ENCODE measurements at regions not wholly inside any gene's neighbourhood (a gene's known extent, or its start where the extent isn't known, plus 50 kb on each side); places are given as distances from the start of the nearest gene placed in this dataset.

DNA sequence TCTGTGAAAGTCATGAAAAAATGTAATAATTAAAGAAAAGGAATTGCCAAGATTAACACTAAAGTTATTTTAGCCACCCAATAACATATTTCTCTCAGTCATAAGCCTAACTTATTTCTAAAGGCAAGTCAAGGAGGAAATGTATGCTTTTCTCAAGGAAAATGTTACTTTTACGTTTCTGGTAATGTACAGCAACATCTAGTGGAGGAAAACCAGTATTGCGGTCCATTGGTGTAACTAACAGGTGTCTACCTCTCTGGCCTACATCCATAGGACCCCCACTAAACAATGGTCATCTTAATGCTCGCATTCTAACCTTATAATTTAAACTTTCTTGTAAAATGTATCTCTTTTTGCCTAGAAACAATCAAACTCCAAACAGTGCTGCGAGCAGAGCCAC, 437.5 kb downstream of the KIF20B start:
- TF ChIP-seq EZH2 (IDR thresholded peaks at IDR 0.05) (no peak), POLR2AphosphoS5 (IDR thresholded peaks at IDR 0.05; ENCODE audit: borderline replicate concordance, low read depth, low read length) (no peak), FOXP2 (optimal IDR thresholded peaks at IDR 0.05; ENCODE audit: control extremely low read depth, extremely low read length, insufficient read depth) (no peak)
